ENCODE measurements at regions not wholly inside any gene's neighbourhood (a gene's known extent, or its start where the extent isn't known, plus 50 kb on each side); places are given as distances from the start of the nearest gene placed in this dataset.

- no peak for TF ChIP-seq CHD2 (IDR thresholded peaks at IDR 0.05; ENCODE audit: low read depth, low read length)
- TF ChIP-seq CTCF (CRISPR knock-in tag; IDR thresholded peaks at IDR 0.05): no peak
- TF ChIP-seq ZNF281 (CRISPR knock-in tag; IDR thresholded peaks at IDR 0.05; ENCODE audit: borderline replicate concordance): no peak
- TF ChIP-seq POLR2A (IDR thresholded peaks at IDR 0.05; ENCODE audit: insufficient read depth in 1 of 2, low read depth in 2 of 2, low read length in 2 of 2): no peak
- TF ChIP-seq MLXIP (CRISPR knock-in tag; IDR thresholded peaks at IDR 0.05; ENCODE audit: borderline replicate concordance): no peak
- no peak for TF ChIP-seq TCF7L2 (IDR thresholded peaks at IDR 0.05; ENCODE audit: low read depth, low read length)
- TF ChIP-seq SP1 (IDR thresholded peaks at IDR 0.05): no peak
- no peak for TF ChIP-seq SP1 (CRISPR knock-in tag; IDR thresholded peaks at IDR 0.05)
- no peak for TF ChIP-seq SIX1 (CRISPR knock-in tag; IDR thresholded peaks at IDR 0.05; ENCODE audit: borderline replicate concordance)
- no peak for TF ChIP-seq NFYB (CRISPR knock-in tag; IDR thresholded peaks at IDR 0.05)
- TF ChIP-seq FOXK2 (IDR thresholded peaks at IDR 0.05): no peak
- TF ChIP-seq FOXA1 (IDR thresholded peaks at IDR 0.05): no peak
- no peak for TF ChIP-seq FOXA1 (CRISPR knock-in tag; IDR thresholded peaks at IDR 0.05)
These were observed 71.7 kb upstream of the COX7C start for GRCh38 chr5:86546044-86546443.

All from HepG2 (cell line).